H9 (cell line): ENCODE measurements at regions not wholly inside any gene's neighbourhood (a gene's known extent, or its start where the extent isn't known, plus 50 kb on each side); places are given as distances from the start of the nearest gene placed in this dataset.

Source experiments
- DNase-seq: peaks from one replicate; pipeline ENCODE4 v3.0.0-alpha.2; 2017
- H2AFZ ChIP-seq: one replicate; pipeline ENCODE4 v1.6.1; 2013; ENCODE audit warnings: mild to moderate bottlenecking, low read length, control low read depth, moderate library complexity
- H2AK5ac ChIP-seq: 2 replicates; pipeline ENCODE4 v1.6.1; 2013; ENCODE audit warnings: low read length, control low read depth, mixed read lengths; ENCODE audit not compliant: insufficient read length
- H2BK120ac ChIP-seq: one replicate; pipeline ENCODE4 v1.6.1; 2013; ENCODE audit warnings: low read depth, mild to moderate bottlenecking, low read length, control low read depth, inconsistent platforms; ENCODE audit not compliant: poor library complexity, severe bottlenecking
- H2BK12ac ChIP-seq: 2 replicates; pipeline ENCODE4 v1.6.1; 2013; ENCODE audit warnings: low read length, control low read depth, mixed read lengths, low read depth; ENCODE audit not compliant: insufficient read length
- H2BK15ac ChIP-seq: 2 replicates; pipeline ENCODE4 v1.6.1; 2013; ENCODE audit warnings: low read depth, low read length, control low read depth
- H2BK20ac ChIP-seq: one replicate; pipeline ENCODE4 v1.6.1; 2013; ENCODE audit warnings: low read depth, mild to moderate bottlenecking, low read length, control low read depth, inconsistent platforms; ENCODE audit not compliant: poor library complexity, severe bottlenecking
- H2BK5ac ChIP-seq: 2 replicates; pipeline ENCODE4 v1.6.1; 2013; ENCODE audit warnings: low read length, control low read depth, mixed read lengths; ENCODE audit not compliant: insufficient read length
- H3K14ac ChIP-seq: 2 replicates; pipeline ENCODE4 v1.6.1; 2013; ENCODE audit warnings: low read length, control low read depth; ENCODE audit not compliant: insufficient read depth
- H3K18ac ChIP-seq: 2 replicates; pipeline ENCODE4 v1.6.1; 2013; ENCODE audit warnings: low read depth, mild to moderate bottlenecking, mixed read lengths, low read length, control low read depth; ENCODE audit not compliant: insufficient read length
- H3K23ac ChIP-seq: 2 replicates; pipeline ENCODE4 v1.6.1; 2013; ENCODE audit warnings: low read length, control low read depth, mixed read lengths, low read depth; ENCODE audit not compliant: insufficient read length
- H3K23me2 ChIP-seq: 2 replicates; pipeline ENCODE4 v1.6.1; 2013; ENCODE audit warnings: low read depth, mild to moderate bottlenecking, mixed read lengths, low read length, control low read depth; ENCODE audit not compliant: insufficient read length, poor library complexity, severe bottlenecking
- H3K27ac ChIP-seq: 2 replicates; pipeline ENCODE4 v1.5.1; 2013; ENCODE audit warnings: low read length, control low read depth, mixed read lengths, low read depth; ENCODE audit not compliant: insufficient read length
- H3K27me3 ChIP-seq: 2 replicates; pipeline ENCODE4 v1.6.1; 2013; ENCODE audit warnings: low read length, control low read depth, inconsistent platforms; ENCODE audit not compliant: insufficient read depth
- H3K4ac ChIP-seq: 2 replicates; pipeline ENCODE4 v1.6.1; 2013; ENCODE audit warnings: low read depth, mild to moderate bottlenecking, control low read depth, inconsistent platforms, low read length, moderate library complexity
- H3K4me1 ChIP-seq: 2 replicates; pipeline ENCODE4 v1.6.1; 2013; ENCODE audit warnings: low read length, control low read depth, inconsistent platforms; ENCODE audit not compliant: insufficient read depth
- H3K4me2 ChIP-seq: 2 replicates; pipeline ENCODE4 v1.6.1; 2013; ENCODE audit warnings: low read length, control low read depth, mixed read lengths; ENCODE audit not compliant: insufficient read length, insufficient read depth
- H3K56ac ChIP-seq: 2 replicates; pipeline ENCODE4 v1.6.1; 2013; ENCODE audit warnings: low read depth, mild to moderate bottlenecking, mixed read lengths, low read length, control low read depth; ENCODE audit not compliant: insufficient read length
- H3K79me1 ChIP-seq: 2 replicates; pipeline ENCODE4 v1.6.1; 2013; ENCODE audit warnings: low read depth, mild to moderate bottlenecking, moderate library complexity, low read length, control low read depth, inconsistent platforms; ENCODE audit not compliant: insufficient read depth, poor library complexity, severe bottlenecking
- H3K79me2 ChIP-seq: 2 replicates; pipeline ENCODE4 v1.6.1; 2013; ENCODE audit warnings: low read length, control low read depth, inconsistent platforms; ENCODE audit not compliant: insufficient read depth
- H3K9ac ChIP-seq: 2 replicates; pipeline ENCODE4 v1.6.1; 2013; ENCODE audit warnings: low read length, control low read depth, mixed read lengths; ENCODE audit not compliant: insufficient read length; ENCODE audit errors: extremely low read depth
- H3K9me3 ChIP-seq: one replicate; pipeline ENCODE4 v1.6.1; 2013; ENCODE audit warnings: low read depth, low read length, inconsistent platforms; ENCODE audit not compliant: control insufficient read depth
- H3T11ph ChIP-seq: one replicate; pipeline ENCODE4 v1.6.1; 2013; ENCODE audit warnings: mild to moderate bottlenecking, low read length, control low read depth, inconsistent platforms
- H4K20me1 ChIP-seq: one replicate; pipeline ENCODE4 v1.6.1; 2013; ENCODE audit not compliant: control insufficient read depth, insufficient read length, insufficient read depth
- H4K5ac ChIP-seq: 2 replicates; pipeline ENCODE4 v1.6.1; 2013; ENCODE audit warnings: low read depth, mild to moderate bottlenecking, mixed read lengths, low read length, control low read depth; ENCODE audit not compliant: insufficient read length
- H4K8ac ChIP-seq: replicated peaks from 2 replicates; pipeline ENCODE4 v1.6.1; 2013; ENCODE audit warnings: low read length, control low read depth, mixed read lengths, low read depth; ENCODE audit not compliant: insufficient read length
- H4K91ac ChIP-seq: 2 replicates; pipeline ENCODE4 v1.6.1; 2013; ENCODE audit warnings: low read depth, mild to moderate bottlenecking, moderate library complexity, mixed read lengths, low read length, control low read depth; ENCODE audit not compliant: insufficient read length
- H3K27ac Mint-ChIP-seq, 3 experiments: 2 replicates in 2 of 3; 3 replicates in 1 of 3; pipeline ENCODE4 v1.8.0; 2020 to 2021; ENCODE audit warnings: mixed read lengths in 3 of 3, mild to moderate bottlenecking in 1 of 3, moderate library complexity in 1 of 3
- H3K27me3 Mint-ChIP-seq: 2 replicates; pipeline ENCODE4 v1.8.0; 2021; ENCODE audit warnings: low read depth, mild to moderate bottlenecking, moderate library complexity, mixed read lengths
- H3K36me3 Mint-ChIP-seq, 3 experiments: 2 replicates in 2 of 3; 3 replicates in 1 of 3; pipeline ENCODE4 v1.8.0; 2020 to 2021; ENCODE audit warnings: low read depth in 3 of 3, mixed read lengths in 3 of 3; ENCODE audit not compliant: insufficient read depth in 1 of 3
- H3K4me1 Mint-ChIP-seq, 2 experiments: 2 replicates each; pipeline ENCODE4 v1.8.0; 2020; ENCODE audit warnings: mixed read lengths in 2 of 2
- H3K4me3 Mint-ChIP-seq, 2 experiments: 2 replicates in 1 of 2; 3 replicates in 1 of 2; pipeline ENCODE4 v1.8.0; 2020 to 2021; ENCODE audit warnings: mild to moderate bottlenecking in 2 of 2, mixed read lengths in 2 of 2, moderate library complexity in 1 of 2
- H3K9me3 Mint-ChIP-seq, 2 experiments: 2 replicates in 1 of 2; 3 replicates in 1 of 2; pipeline ENCODE4 v1.8.0; 2020; ENCODE audit warnings: mild to moderate bottlenecking in 2 of 2, mixed read lengths in 2 of 2, moderate library complexity in 1 of 2
- CTCF ChIP-seq: fragments of 200-600 bp; sonication (generic); conservative IDR thresholded peaks from 3 replicates; pipeline ENCODE4 v1.8.0; 2021; ENCODE audit warnings: antibody characterized with exemption, mild to moderate bottlenecking
- WGBS: extraction: QIAGEN DNeasy Blood & Tissue Kit; methylation state at CpG from one replicate; pipeline ENCODE4 v1.1.7; 2013; ENCODE audit warnings: missing lambda C conversion rate, low lambda C conversion rate, mixed read lengths; ENCODE audit not compliant: insufficient read length; ENCODE audit errors: extremely low coverage; 5-methylcytosine and 5-hydroxymethylcytosine counted together

- H3K27ac Mint-ChIP-seq = 0 out of 7 replicates have a peak overlapping the region, but pooled peaks of 1 of the 3 experiments have one; percentile 5
- no peak overlapping the region for H3K27ac ChIP-seq
- no CpG with 5 or more reads among the region's 9 CpGs for WGBS
- no peak overlapping the region for H3K4me2 ChIP-seq
- no peaks in the 10 kb centered on the region for H3K79me2 ChIP-seq
- no peak overlapping the region for H3K9ac ChIP-seq
- no peaks in the 10 kb centered on the region for H3K27me3 Mint-ChIP-seq
- peaks cover 0 to 3% of the 10 kb centered on the region in 2 experiments; a peak in 1 of 4 replicates for H3K4me1 Mint-ChIP-seq
- H3K4ac ChIP-seq = no peak overlapping the region
- H4K5ac ChIP-seq = no peak overlapping the region
- no peak overlapping the region for H3K56ac ChIP-seq
- no peak overlapping the region for H2BK5ac ChIP-seq
- H3K27me3 ChIP-seq = no peaks in the 10 kb centered on the region
- H4K8ac ChIP-seq = no peak overlapping the region
- no peak overlapping the region for H3K23ac ChIP-seq
- H2BK20ac ChIP-seq = no peak overlapping the region
- no peak overlapping the region for H2AFZ ChIP-seq
- no peak overlapping the region for H3K18ac ChIP-seq
- DNase-seq = no peak
- no peak overlapping the region for H4K91ac ChIP-seq
- H3K23me2 ChIP-seq = no peaks in the 10 kb centered on the region
- no peak overlapping the region for H2BK15ac ChIP-seq
- no peak overlapping the region for H2BK120ac ChIP-seq
- H3K36me3 Mint-ChIP-seq = no peaks in the 10 kb centered on the region
- H4K20me1 ChIP-seq = no peaks in the 10 kb centered on the region
- H2BK12ac ChIP-seq = no peak overlapping the region
- no peaks in the 10 kb centered on the region for H3K9me3 Mint-ChIP-seq
- H3K4me1 ChIP-seq = no peaks in the 10 kb centered on the region
- no peak overlapping the region for H3K4me3 Mint-ChIP-seq
- no peak overlapping the region for H3K14ac ChIP-seq
- TF ChIP-seq CTCF = no peak
- no peak overlapping the region for H3T11ph ChIP-seq
- no peaks in the 10 kb centered on the region for H3K79me1 ChIP-seq
- H3K9me3 ChIP-seq = no peaks in the 10 kb centered on the region
- no peak overlapping the region for H2AK5ac ChIP-seq
Measured at GRCh38 chr10:129259128-129259815, 207.8 kb upstream of the MGMT start.
